KMS-11 (cell line): ENCODE measurements at regions not wholly inside any gene's neighbourhood (a gene's known extent, or its start where the extent isn't known, plus 50 kb on each side); places are given as distances from the start of the nearest gene placed in this dataset.

Source experiments
- H2AFZ ChIP-seq: fragments of 200-600 bp; sonication (generic); 2 replicates; pipeline ENCODE4 v1.6.1; 2016; ENCODE audit warnings: antibody characterized with exemption, mixed run types, low read depth
- H3K27ac ChIP-seq: fragments of 200-600 bp; sonication (generic); 2 replicates; pipeline ENCODE4 v1.6.1; 2016; ENCODE audit warnings: mild to moderate bottlenecking, mixed run types
- H3K27me3 ChIP-seq: fragments of 200-600 bp; sonication (generic); 2 replicates; pipeline ENCODE4 v1.6.1; 2017; ENCODE audit warnings: mild to moderate bottlenecking, low read depth, mixed run types, moderate library complexity; ENCODE audit not compliant: insufficient read depth
- H3K36me3 ChIP-seq: fragments of 200-600 bp; sonication (generic); 2 replicates; pipeline ENCODE4 v1.6.1; 2017; ENCODE audit warnings: mild to moderate bottlenecking, mixed run types; ENCODE audit not compliant: insufficient read depth
- H3K4me1 ChIP-seq: fragments of 200-600 bp; sonication (generic); 2 replicates; pipeline ENCODE4 v1.6.1; 2016; ENCODE audit warnings: mild to moderate bottlenecking, low read depth, mixed run types; ENCODE audit not compliant: poor library complexity, severe bottlenecking
- H3K4me2 ChIP-seq: fragments of 200-600 bp; sonication (generic); 2 replicates; pipeline ENCODE4 v1.7.0; 2016; ENCODE audit warnings: mild to moderate bottlenecking, mixed run types
- H3K4me3 ChIP-seq: fragments of 200-600 bp; sonication (generic); IDR thresholded peaks from 2 replicates; pipeline ENCODE4 v1.6.1; 2017; ENCODE audit warnings: low read depth, low read length, mixed read lengths; ENCODE audit not compliant: insufficient read depth
- H3K79me2 ChIP-seq: fragments of 200-600 bp; sonication (generic); 2 replicates; pipeline ENCODE4 v1.6.1; 2016; ENCODE audit warnings: low read depth, mixed run types; ENCODE audit not compliant: insufficient read depth
- H3K9ac ChIP-seq: fragments of 200-600 bp; sonication (generic); 2 replicates; pipeline ENCODE4 v1.6.1; 2016; ENCODE audit warnings: mild to moderate bottlenecking, mixed run types
- H4K20me1 ChIP-seq: fragments of 200-600 bp; sonication (generic); 2 replicates; pipeline ENCODE4 v1.6.1; 2016; ENCODE audit warnings: mild to moderate bottlenecking, mixed run types; ENCODE audit not compliant: insufficient read depth
- TF ChIP-seq, protein P1 (sequence below): fragments of 200-600 bp; sonication (generic); conservative IDR thresholded peaks from 2 replicates; pipeline ENCODE4 v1.6.1; 2017; ENCODE audit warnings: low read depth, mild to moderate bottlenecking, antibody characterized with exemption, low read length, moderate library complexity, mixed read lengths

DNA sequence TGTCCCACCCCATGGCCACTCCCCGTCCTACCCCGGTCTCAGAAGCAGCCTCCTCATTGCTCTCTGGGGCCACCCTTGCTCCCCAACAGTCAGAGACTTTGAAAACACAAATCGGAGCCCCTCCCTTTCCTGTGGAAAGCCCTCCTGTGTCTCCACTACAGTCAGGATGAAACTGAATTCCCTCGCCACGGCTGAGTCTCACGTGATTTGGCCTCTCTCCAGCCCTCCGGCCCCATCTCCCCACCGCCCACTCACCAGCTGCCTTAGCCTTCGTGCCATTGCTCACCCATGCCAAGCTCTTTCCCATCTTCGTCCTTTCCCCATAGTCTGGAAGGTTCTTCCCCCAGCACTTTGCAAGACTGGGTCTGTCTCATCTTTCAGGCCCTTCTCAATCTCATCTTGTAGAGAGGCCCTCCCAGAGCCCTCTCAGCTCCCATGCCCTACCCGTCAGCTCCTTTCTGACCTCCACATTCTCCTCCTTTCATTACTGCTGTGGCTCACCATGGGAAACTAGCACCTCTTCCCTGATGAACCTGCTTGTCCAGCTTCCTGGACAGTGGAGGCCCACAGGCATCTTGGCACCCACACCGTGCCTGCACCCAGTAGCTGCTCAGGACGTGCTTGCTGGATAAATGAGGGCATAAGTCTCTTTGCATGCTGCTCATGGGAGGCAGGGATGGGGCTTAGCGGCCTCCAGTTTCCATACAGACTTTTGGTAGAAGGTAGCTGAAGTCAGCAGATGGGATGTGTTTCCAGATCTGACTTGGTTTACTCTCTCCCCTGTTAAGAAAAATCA lies 126.4 kb upstream of the COL5A1 start:
- no peaks in the 10 kb centered on the region for H3K36me3 ChIP-seq
- H3K4me3 ChIP-seq: no peak overlapping the region
- no peaks in the 10 kb centered on the region for H3K4me1 ChIP-seq
- no peaks in the 10 kb centered on the region for H4K20me1 ChIP-seq
- H3K79me2 ChIP-seq: no peaks in the 10 kb centered on the region
- TF ChIP-seq, protein P1, sequence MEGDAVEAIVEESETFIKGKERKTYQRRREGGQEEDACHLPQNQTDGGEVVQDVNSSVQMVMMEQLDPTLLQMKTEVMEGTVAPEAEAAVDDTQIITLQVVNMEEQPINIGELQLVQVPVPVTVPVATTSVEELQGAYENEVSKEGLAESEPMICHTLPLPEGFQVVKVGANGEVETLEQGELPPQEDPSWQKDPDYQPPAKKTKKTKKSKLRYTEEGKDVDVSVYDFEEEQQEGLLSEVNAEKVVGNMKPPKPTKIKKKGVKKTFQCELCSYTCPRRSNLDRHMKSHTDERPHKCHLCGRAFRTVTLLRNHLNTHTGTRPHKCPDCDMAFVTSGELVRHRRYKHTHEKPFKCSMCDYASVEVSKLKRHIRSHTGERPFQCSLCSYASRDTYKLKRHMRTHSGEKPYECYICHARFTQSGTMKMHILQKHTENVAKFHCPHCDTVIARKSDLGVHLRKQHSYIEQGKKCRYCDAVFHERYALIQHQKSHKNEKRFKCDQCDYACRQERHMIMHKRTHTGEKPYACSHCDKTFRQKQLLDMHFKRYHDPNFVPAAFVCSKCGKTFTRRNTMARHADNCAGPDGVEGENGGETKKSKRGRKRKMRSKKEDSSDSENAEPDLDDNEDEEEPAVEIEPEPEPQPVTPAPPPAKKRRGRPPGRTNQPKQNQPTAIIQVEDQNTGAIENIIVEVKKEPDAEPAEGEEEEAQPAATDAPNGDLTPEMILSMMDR: no peak
- no peak overlapping the region for H3K9ac ChIP-seq
- H3K27ac ChIP-seq: no peak overlapping the region
- H3K4me2 ChIP-seq: no peak overlapping the region
- H2AFZ ChIP-seq: no peak overlapping the region
- peaks cover 79% of the 10 kb centered on the region for H3K27me3 ChIP-seq

DNA sequence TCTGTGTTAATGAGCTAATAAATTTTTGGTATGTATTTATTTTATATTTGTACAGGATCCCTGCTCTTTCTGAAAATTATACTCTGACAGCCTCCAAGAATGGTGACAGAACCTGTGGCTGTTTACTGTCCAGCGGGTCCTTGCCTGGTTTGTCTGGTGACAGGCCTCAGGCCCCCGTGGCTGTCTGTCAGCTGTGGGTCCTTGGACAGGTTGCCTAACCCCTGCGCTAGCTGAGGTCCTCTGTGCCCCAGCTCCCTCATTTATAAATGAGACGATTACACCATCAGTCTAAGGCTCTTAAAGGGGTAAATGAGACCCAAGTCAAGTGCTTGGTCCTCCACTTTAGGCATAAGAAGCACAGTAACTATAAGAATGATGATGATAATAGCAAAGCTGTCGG lies 125.1 kb upstream of the COL5A1 start:
- TF ChIP-seq, protein P1: no peak
- no peak overlapping the region for H3K4me2 ChIP-seq
- H3K9ac ChIP-seq: no peak overlapping the region
- H3K4me1 ChIP-seq: no peaks in the 10 kb centered on the region
- H3K27ac ChIP-seq: no peak overlapping the region
- no peaks in the 10 kb centered on the region for H3K79me2 ChIP-seq
- H4K20me1 ChIP-seq: no peaks in the 10 kb centered on the region
- no peak overlapping the region for H3K4me3 ChIP-seq
- H3K27me3 ChIP-seq: peaks cover 76% of the 10 kb centered on the region
- H3K36me3 ChIP-seq: no peaks in the 10 kb centered on the region
- H2AFZ ChIP-seq: no peak overlapping the region

DNA sequence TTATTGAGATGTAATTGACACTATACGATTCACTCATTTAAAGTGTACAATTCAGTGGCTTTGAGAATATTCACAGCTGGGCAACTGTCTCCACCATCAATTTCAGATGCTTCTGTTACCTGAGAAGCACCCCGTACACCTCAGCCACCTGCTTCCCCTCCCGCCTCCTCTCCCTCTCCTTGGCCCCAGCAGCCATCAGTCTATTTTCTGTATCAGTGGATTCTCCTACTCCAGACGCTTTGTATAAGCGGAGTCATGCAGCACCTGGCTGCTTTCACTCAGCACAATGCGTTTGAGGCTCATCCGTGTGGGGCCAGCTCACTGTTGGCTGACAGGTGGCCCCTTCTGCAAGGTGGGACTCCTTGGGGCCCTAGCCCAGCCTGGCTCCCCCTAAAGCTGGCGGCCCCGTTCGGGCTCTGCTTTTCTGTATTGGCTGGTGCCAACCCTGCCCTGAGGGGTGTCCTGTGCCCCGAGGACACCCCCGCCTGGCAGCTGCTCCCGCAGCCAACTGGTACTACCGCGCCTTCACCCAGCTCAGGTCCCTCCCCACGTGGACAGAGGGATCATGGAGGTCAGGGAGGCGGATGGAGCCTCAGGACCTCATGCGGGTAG lies 124.4 kb upstream of the COL5A1 start:
- H4K20me1 ChIP-seq: no peaks in the 10 kb centered on the region
- H3K36me3 ChIP-seq: no peaks in the 10 kb centered on the region
- H3K27me3 ChIP-seq: peaks cover 71% of the 10 kb centered on the region
- no peak overlapping the region for H3K4me2 ChIP-seq
- H3K4me3 ChIP-seq: no peak overlapping the region
- H3K4me1 ChIP-seq: no peaks in the 10 kb centered on the region
- no peak overlapping the region for H3K9ac ChIP-seq
- H2AFZ ChIP-seq: no peak overlapping the region
- H3K79me2 ChIP-seq: no peaks in the 10 kb centered on the region
- TF ChIP-seq, protein P1: no peak
- no peak overlapping the region for H3K27ac ChIP-seq

DNA sequence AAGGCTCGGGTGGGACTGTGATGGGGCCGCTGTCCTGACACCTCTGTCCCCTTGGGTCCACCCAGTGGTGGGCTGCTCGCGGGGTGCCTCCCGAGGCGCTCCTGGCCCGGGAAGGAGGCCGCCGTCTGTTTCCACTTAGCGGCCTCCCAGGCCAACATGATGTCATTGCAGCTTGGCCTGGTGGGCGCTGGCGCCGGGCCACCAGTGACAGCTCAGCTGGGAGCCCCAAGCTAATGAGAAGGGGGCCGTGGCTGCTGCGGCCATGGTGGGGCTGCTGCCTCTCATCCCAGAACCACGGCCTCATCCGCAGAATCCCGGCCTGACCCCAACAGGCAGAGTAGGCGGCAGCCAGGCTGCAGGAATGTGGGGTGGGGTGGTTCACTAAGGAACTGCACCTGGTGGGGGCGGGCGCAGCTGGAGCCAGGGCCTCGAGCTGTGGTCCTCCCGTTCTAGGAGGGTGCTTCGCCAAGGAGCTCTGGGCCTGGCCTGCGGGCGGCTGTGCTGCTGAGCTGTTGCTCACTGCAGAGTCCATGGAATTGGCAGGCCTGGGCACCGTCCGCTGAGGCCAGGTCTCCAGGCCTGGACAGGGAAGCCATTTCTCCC lies 123.5 kb upstream of the COL5A1 start:
- Histone ChIP-seq H3K79me2 (no peaks in the 10 kb centered on the region), H3K4me1 (no peaks in the 10 kb centered on the region), H2AFZ (no peak overlapping the region), H3K9ac (no peak overlapping the region), H3K27ac (no peak overlapping the region), H3K36me3 (no peaks in the 10 kb centered on the region), H4K20me1 (no peaks in the 10 kb centered on the region), H3K27me3 (peaks cover 71% of the 10 kb centered on the region), H3K4me3 (no peak overlapping the region), H3K4me2 (no peak overlapping the region)
- TF ChIP-seq, protein P1: no peak
